ENCODE measurements at regions not wholly inside any gene's neighbourhood (a gene's known extent, or its start where the extent isn't known, plus 50 kb on each side); places are given as distances from the start of the nearest gene placed in this dataset.

GRCh38 chr7:21317966-21318915, 109.6 kb upstream of the SP4 start:
- no peak for TF ChIP-seq CTCF (conservative IDR thresholded peaks at IDR 0.05; ENCODE audit: low read depth, low read length)
- no peak for DNase-seq (ENCODE audit: low read depth)
- no peak overlapping the region for H3K4me3 ChIP-seq (ENCODE audit: low read depth, low read length)

GRCh38 chr7:21318916-21319270, 109.0 kb upstream of the SP4 start:
- DNase-seq (ENCODE audit: low read depth): no peak
- H3K4me3 ChIP-seq (ENCODE audit: low read depth, low read length): no peak overlapping the region
- no peak for TF ChIP-seq CTCF (conservative IDR thresholded peaks at IDR 0.05; ENCODE audit: low read depth, low read length)

DNA sequence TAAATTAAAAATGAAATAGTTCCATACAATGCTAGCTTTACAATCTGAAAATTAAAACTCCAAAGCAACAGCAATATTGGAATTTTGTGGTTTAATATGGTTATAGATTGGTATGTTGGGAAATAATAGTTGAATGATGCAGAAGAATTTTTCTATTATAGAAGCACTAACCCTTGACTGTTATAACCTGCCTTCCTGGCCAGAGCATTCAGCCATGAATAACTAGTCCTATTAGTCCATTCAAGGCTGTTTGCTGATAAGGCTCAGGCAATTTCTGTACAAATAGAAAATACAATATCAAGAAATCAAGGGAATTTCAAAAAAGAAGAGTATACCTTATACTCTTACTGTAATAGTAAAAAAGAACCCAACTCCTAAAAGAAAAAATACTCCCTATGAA, 101.6 kb upstream of the SP4 start:
- no peak for DNase-seq (ENCODE audit: low read depth)
- TF ChIP-seq CTCF (conservative IDR thresholded peaks at IDR 0.05; ENCODE audit: low read depth, low read length): no peak
- H3K4me3 ChIP-seq (ENCODE audit: low read depth, low read length): no peak overlapping the region

- no peak overlapping the region for H3K4me3 ChIP-seq (ENCODE audit: low read depth, low read length)
- no peak for DNase-seq (ENCODE audit: low read depth)
- no peak for TF ChIP-seq CTCF (conservative IDR thresholded peaks at IDR 0.05; ENCODE audit: low read depth, low read length)
Measured at GRCh38 chr7:21326921-21327320, 101.0 kb upstream of the SP4 start.

DNA sequence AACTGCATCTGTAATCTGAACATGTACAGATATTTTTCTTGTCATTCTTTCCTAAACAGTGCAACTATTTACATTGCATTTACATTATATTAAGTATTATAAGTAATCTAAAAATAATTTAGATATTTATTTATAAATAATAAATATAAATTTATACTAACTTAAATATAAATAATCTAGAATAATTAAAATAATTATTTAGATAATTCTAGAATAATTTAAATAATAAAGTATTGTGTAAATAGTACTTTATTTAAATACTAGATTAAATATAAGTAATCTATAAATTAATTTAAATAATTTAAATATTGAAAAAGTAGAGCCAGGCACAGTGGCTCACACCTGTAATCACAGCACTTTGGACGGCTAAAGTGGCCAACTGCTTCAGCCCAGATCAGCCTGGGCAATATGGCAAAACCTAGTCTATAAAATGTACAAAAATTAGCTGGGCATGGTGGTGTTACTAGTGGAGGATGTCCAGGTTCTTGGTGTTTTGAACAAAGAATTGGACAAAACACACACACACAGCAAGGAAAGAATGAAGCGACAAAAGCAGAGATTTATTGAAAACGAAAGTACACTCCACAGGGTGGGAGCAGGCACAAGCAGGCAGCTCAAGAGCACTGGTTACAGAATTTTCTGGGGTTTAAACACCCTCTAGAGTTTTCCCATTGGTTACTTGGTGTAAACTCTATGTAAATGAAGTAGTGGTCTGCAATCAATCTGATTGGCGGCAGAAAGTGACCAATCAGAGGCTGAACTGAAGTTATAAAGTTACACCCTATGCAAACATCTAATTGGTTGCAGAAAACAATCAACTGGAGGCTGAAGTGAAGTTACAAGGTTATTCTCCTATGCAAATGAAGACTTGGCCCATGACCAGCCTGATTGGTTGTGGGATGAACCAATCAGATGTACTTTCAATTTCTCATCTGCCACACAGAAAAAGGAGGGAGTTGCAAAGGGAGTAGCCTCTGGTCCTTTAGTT, 100.2 kb upstream of the SP4 start:
- DNase-seq (ENCODE audit: low read depth): no peak
- TF ChIP-seq CTCF (conservative IDR thresholded peaks at IDR 0.05; ENCODE audit: low read depth, low read length): no peak

GRCh38 chr7:21330462-21331178, 97.3 kb upstream of the SP4 start:
- TF ChIP-seq CTCF (conservative IDR thresholded peaks at IDR 0.05; ENCODE audit: low read depth, low read length): no peak
- DNase-seq (ENCODE audit: low read depth): no peak
- H3K4me3 ChIP-seq (ENCODE audit: low read depth, low read length): no peak overlapping the region

More for the DNA sequence above, 100.2 kb upstream of the SP4 start:
- no peak overlapping the region for H3K4me3 ChIP-seq (ENCODE audit: low read depth, low read length)
